ENCODE measurements at regions not wholly inside any gene's neighbourhood (a gene's known extent, or its start where the extent isn't known, plus 50 kb on each side); places are given as distances from the start of the nearest gene placed in this dataset.

DNA sequence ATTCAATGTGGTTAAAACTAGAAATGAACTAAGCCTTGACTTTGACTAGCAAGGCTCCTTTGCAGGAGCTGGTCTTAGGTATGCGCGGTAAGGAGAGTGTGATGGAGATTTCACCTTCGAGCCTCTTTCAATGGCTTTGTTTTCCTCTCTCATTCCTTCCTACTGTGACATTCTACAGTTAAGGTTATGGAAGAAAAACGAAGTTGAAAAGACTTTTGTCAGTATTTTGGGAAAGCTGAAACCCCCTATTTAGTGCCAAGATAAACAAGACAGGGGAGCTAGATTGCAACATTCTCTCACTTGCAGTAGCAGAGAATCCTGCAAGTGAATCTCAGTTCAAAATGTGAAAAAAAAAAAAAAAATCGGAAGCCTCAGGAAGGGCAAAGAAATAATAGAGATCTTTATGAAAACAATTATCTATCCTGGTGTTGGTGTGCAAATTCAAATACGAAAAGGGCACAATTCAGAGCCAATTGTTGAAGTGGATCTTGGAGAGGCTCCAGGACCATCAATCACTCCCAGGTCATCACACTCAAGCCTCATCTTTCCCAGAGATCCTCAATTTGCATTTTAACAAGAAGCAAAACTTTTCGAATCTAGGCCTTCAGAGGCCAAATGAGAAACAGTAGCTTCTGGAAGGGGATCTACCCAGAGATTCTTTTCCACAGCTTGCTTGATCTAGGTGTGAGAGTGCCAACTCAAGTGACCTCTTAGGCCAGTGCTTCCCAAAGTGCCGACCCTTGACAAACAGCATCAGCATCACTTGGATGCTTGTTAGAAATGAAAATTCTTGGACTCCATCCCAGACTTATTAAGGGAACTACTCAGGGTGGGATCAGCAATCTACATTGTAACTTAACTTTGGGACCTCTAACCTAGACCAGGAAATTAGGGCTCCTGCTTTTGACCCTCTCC is 163.8 kb downstream of the INHBA start:
- Histone ChIP-seq H3K36me3 (ENCODE audit: control insufficient read depth in 2 of 4, insufficient read depth in 4 of 4, low read length in 3 of 4) (no peaks in the 10 kb centered on the region), H2AFZ (ENCODE audit: low read length) (no peak overlapping the region), H3K23me2 (ENCODE audit: low read depth, low read length) (no peaks in the 10 kb centered on the region), H2BK20ac (ENCODE audit: low read length) (peak overlapping the region; percentile 93), H3K9ac (replicated peaks in 1 of 4; ENCODE audit: extremely low read depth in 1 of 4, low read depth in 3 of 4, low read length in 3 of 4) (no peak overlapping the region), H2BK5ac (ENCODE audit: low read depth, low read length) (peak overlapping the region; percentile 73; the same call in 1 of the 2 replicates), H3K27ac (ENCODE audit: low read depth, low read length) (peak overlapping the region; percentile 46; the same call in 1 of the 2 replicates), H2BK12ac (ENCODE audit: low read depth, low read length) (peak overlapping the region; percentile 64; the same call in 1 of the 2 replicates), H3K79me1 (ENCODE audit: low read depth, low read length) (no peaks in the 10 kb centered on the region), H3K56ac (replicated peaks; ENCODE audit: insufficient read length, low read depth, low read length) (peak overlapping the region; percentile 16), H2AK5ac (ENCODE audit: low read depth, low read length) (no peak overlapping the region), H3K4me1 (replicated peaks in 1 of 4; ENCODE audit: control insufficient read depth in 3 of 4, insufficient read depth in 4 of 4, low read length in 3 of 4) (peaks cover 2 to 15% (median 10%) of the 10 kb centered on the region in 4 experiments; a peak in 5 of 7 replicates), H4K20me1 (replicated peaks in 1 of 2; ENCODE audit: control insufficient read depth in 1 of 2, insufficient read depth in 2 of 2, low read length in 2 of 2) (no peaks in the 10 kb centered on the region), H2BK120ac (replicated peaks; ENCODE audit: low read depth, low read length) (peak overlapping the region; percentile 92), H3K23ac (ENCODE audit: insufficient read length) (no peak overlapping the region), H3K4ac (replicated peaks; ENCODE audit: insufficient read length, low read depth, low read length) (peak overlapping the region; percentile 87), H3K79me2 (ENCODE audit: control insufficient read depth in 1 of 2, insufficient read depth in 2 of 2, low read length in 2 of 2) (no peaks in the 10 kb centered on the region), H3K14ac (ENCODE audit: insufficient read length) (no peak overlapping the region), H4K5ac (ENCODE audit: insufficient read length, low read depth, low read length) (peak overlapping the region; percentile 92), H2BK15ac (ENCODE audit: low read length) (no peak overlapping the region), H3K27me3 (replicated peaks in 1 of 4; ENCODE audit: control insufficient read depth in 3 of 4, extremely low read depth in 1 of 4, insufficient read depth in 3 of 4, low read length in 3 of 4) (no peaks in the 10 kb centered on the region; a peak in 1 of 7 replicates), H3K4me2 (ENCODE audit: insufficient read depth in 1 of 2, low read depth in 2 of 2, low read length in 2 of 2) (peak overlapping the region; percentile 43 to 51), H4K8ac (ENCODE audit: extremely low read depth, insufficient read depth, low read length) (no peak overlapping the region), H4K91ac (replicated peaks; ENCODE audit: insufficient read length, low read length) (peak overlapping the region; percentile 58), H3K18ac (ENCODE audit: extremely low read depth, low read length) (peak overlapping the region; percentile 48; the same call in 1 of the 2 replicates), H3K9me3 (ENCODE audit: insufficient read depth in 2 of 2, low read depth in 1 of 2, low read length in 1 of 2) (no peaks in the 10 kb centered on the region; a peak in 1 of 4 replicates), H3K4me3 (ENCODE audit: extremely low read depth in 1 of 4, insufficient read depth in 2 of 4, low read depth in 3 of 4, low read length in 4 of 4) (peak overlapping the region in 1 of 4 experiments; percentile 23; a peak in 1 of 8 replicates)
- FAIRE-seq (peak; percentile 90), DNase-seq (ENCODE audit: low read depth in 1 of 2, low spot score in 2 of 2) (peak in 1 of 2 experiments; percentile 25)
- WGBS, 2 experiments (ENCODE audit: extremely low coverage in 1 of 2, insufficient coverage in 1 of 2, insufficient read length in 1 of 2, insufficient replicate concordance in 2 of 2, low coverage in 1 of 2, low lambda C conversion rate in 2 of 2, missing lambda C conversion rate in 1 of 2), result 20% methylated on average over 8 of the region's 8 CpGs; no CpG with 5 or more reads in 1 of the 2 experiments
- TF ChIP-seq SP1 (IDR thresholded peaks at IDR 0.05; ENCODE audit: low read depth, low read length) (peak; percentile 66), RBBP5 (IDR thresholded peaks at IDR 0.05; ENCODE audit: borderline replicate concordance, low read depth, low read length) (no peak), GABPA (IDR thresholded peaks at IDR 0.05; ENCODE audit: borderline replicate concordance, insufficient read depth, low read length) (no peak), CEBPB (IDR thresholded peaks at IDR 0.05; ENCODE audit: low read depth, low read length) (peak; percentile 86), POLR2A (IDR thresholded peaks at IDR 0.05; ENCODE audit: control extremely low read depth in 1 of 2, low read depth in 2 of 2, low read length in 2 of 2) (no peak), HDAC6 (IDR thresholded peaks at IDR 0.05; ENCODE audit: low read depth, low read length) (no peak), YY1 (IDR thresholded peaks at IDR 0.05; ENCODE audit: low read depth, low read length) (0 out of 2 replicates have a peak, but pooled peaks have one; percentile 48), HDAC2 (IDR thresholded peaks at IDR 0.05; ENCODE audit: borderline replicate concordance in 1 of 2, low read depth in 2 of 2, low read length in 2 of 2) (peak in 1 of 2 experiments; percentile 14; a peak in 2 of 4 replicates)
- POLR2A ChIA-PET (ENCODE audit: partially characterized antibody), result interaction anchor here (1.0 kb wide), 1 partner anchor 11 kb away, joined by 4 read pairs; no protein-coding TSS in a partner anchor
- CTCF ChIA-PET (ENCODE audit: partially characterized antibody), result interaction anchor here (0.6 to 1.2 kb wide), 6 partner anchors 16 to 188 kb away, joined by 3 read pairs; no protein-coding TSS in a partner anchor
